ENCODE measurements at regions not wholly inside any gene's neighbourhood (a gene's known extent, or its start where the extent isn't known, plus 50 kb on each side); places are given as distances from the start of the nearest gene placed in this dataset.

- no peaks in the 10 kb centered on the region for H3K9me3 ChIP-seq
- 66 to 85% (median 71%) methylated on average over 1 of the region's 1 CpG for WGBS, 4 donors
- H3K27me3 ChIP-seq, result no peaks in the 10 kb centered on the region
- no peak for DNase-seq
- TF ChIP-seq CTCF (IDR thresholded peaks at IDR 0.05), result no peak
- no peak for TF ChIP-seq POLR2A (IDR thresholded peaks at IDR 0.05)
- peaks cover 0 to 16% (median 5%) of the 10 kb centered on the region in 12 donors for H3K4me1 ChIP-seq
- ATAC-seq, result no peak
- intact Hi-C loops (cut with DNase I), result no loop called here
- no peak overlapping the region for H3K4me3 ChIP-seq
- no peaks in the 10 kb centered on the region for H3K36me3 ChIP-seq
- no peak overlapping the region for H3K27ac ChIP-seq
Measured at GRCh38 chr18:56511996-56512395, 126.4 kb downstream of the TXNL1 start.

DNA sequence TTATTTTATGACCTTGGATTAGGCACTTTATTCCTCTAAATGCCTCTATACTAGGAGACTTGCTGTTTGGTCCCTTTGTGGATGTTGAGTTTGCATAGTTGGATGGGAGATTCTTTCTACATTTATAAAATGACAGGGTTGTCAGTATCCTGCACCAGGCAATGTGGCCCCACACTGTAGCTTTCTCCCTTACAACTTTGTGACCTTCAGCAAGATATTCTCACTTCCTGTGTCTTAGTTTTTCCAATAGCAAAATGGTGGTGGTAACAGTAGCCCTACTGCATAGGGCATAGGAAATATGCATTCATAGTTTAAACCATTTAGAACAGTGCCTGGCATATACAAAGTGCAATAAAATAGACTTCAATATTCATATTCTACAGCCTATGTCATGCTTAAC lies 128.3 kb downstream of the TXNL1 start:
- no peaks in the 10 kb centered on the region for H3K36me3 ChIP-seq
- TF ChIP-seq POLR2A (IDR thresholded peaks at IDR 0.05) (no peak), CTCF (IDR thresholded peaks at IDR 0.05) (no peak)
- no peak overlapping the region for H3K4me3 ChIP-seq
- ATAC-seq (no peak), DNase-seq (no peak)
- H3K9me3 ChIP-seq, result no peaks in the 10 kb centered on the region
- peaks cover 0 to 16% (median 6%) of the 10 kb centered on the region in 12 donors for H3K4me1 ChIP-seq
- no peak overlapping the region for H3K27ac ChIP-seq
- no peaks in the 10 kb centered on the region for H3K27me3 ChIP-seq
- intact Hi-C loops (cut with DNase I), result no loop called here

GRCh38 chr18:56509656-56510055 lies 128.7 kb downstream of the TXNL1 start:
- no peaks in the 10 kb centered on the region for H3K27me3 ChIP-seq
- H3K9me3 ChIP-seq, result no peaks in the 10 kb centered on the region
- no peak overlapping the region for H3K27ac ChIP-seq
- peaks cover 0 to 16% (median 6%) of the 10 kb centered on the region in 12 donors for H3K4me1 ChIP-seq
- DNase-seq, result no peak
- ATAC-seq, result no peak
- no peaks in the 10 kb centered on the region for H3K36me3 ChIP-seq
- TF ChIP-seq CTCF (IDR thresholded peaks at IDR 0.05) (no peak), POLR2A (IDR thresholded peaks at IDR 0.05) (no peak)
- H3K4me3 ChIP-seq, result no peak overlapping the region
- intact Hi-C loops (cut with DNase I), result no loop called here
- WGBS, 4 donors, result 88 to 93% (median 89%) methylated on average over 3 of the region's 3 CpGs

DNA sequence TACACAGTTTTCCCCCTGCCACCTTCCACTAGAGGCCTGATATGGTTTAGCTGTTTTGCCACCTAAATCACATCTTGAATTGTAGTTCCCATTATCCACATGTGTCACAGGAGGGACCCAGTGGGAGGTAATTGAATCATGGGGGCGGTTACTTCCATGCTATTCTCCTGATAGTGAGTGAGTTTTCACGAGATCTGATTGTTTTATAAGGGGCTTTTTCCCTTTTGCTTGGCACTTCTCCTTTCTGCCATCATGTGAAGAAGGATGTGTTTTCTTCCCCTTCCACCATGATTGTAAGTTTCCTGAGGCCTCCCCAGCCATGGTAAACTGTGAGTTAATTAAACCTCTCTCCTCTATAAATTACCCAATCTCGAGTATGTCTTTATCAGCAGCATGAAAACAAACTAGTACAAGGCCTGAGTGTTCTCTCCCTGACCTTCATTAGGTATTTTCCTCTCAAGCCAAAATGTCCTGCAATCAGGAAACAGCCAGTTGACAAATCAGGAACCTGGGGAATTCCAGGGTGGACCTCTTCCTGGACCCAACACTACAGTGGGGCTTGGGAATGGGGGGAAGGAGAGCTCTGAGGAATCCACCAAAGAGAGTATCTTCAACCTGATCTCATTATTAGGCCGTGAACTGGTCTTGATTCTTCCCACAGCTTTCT lies 129.9 kb downstream of the TXNL1 start:
- Histone ChIP-seq H3K36me3 (no peaks in the 10 kb centered on the region), H3K27me3 (no peaks in the 10 kb centered on the region), H3K4me3 (no peak overlapping the region), H3K27ac (peak overlapping the region in 5 of 12 donors; percentile 8 to 45 (median 24)), H3K4me1 (peaks cover 0 to 16% (median 6%) of the 10 kb centered on the region in 12 donors), H3K9me3 (no peaks in the 10 kb centered on the region)
- intact Hi-C loops (cut with DNase I), result no loop called here
- TF ChIP-seq CTCF (IDR thresholded peaks at IDR 0.05) (no peak), POLR2A (IDR thresholded peaks at IDR 0.05) (no peak)
- ATAC-seq (peak; percentile 69 to 82 (median 75)), DNase-seq (peak in 1 of 5 donors; percentile 14)
- WGBS, 4 donors, result 35 to 38% (median 35%) methylated on average over 4 of the region's 4 CpGs
